GM03348 (cell line): ENCODE measurements at regions not wholly inside any gene's neighbourhood (a gene's known extent, or its start where the extent isn't known, plus 50 kb on each side); places are given as distances from the start of the nearest gene placed in this dataset.

Experiments used
- DNase-seq: peaks from one replicate; pipeline ENCODE4 v3.0.0; 2012; ENCODE audit warnings: low spot score

- DNase-seq: no peak
Observed at GRCh38 chr13:70386919-70387318, 278.7 kb upstream of the KLHL1 start.

- no peak for DNase-seq
Observed at GRCh38 chr13:70385852-70386251, 277.6 kb upstream of the KLHL1 start.

GRCh38 chr13:70384156-70384555, 275.9 kb upstream of the KLHL1 start:
- DNase-seq: no peak

- no peak for DNase-seq
Observed at GRCh38 chr13:70380809-70381208, 272.6 kb upstream of the KLHL1 start.

- DNase-seq: no peak
Observed at GRCh38 chr13:70375718-70376117, 267.5 kb upstream of the KLHL1 start.

- DNase-seq: no peak
Observed at GRCh38 chr13:70370924-70371323, 262.7 kb upstream of the KLHL1 start.

GRCh38 chr13:70366720-70367119, 258.5 kb upstream of the KLHL1 start:
- no peak for DNase-seq

- DNase-seq: no peak
Observed at GRCh38 chr13:70363991-70364390, 255.7 kb upstream of the KLHL1 start.

- DNase-seq: no peak
Observed at GRCh38 chr13:70362820-70363570, 254.7 kb upstream of the KLHL1 start.

GRCh38 chr13:70357031-70357430, 248.8 kb upstream of the KLHL1 start:
- DNase-seq: no peak

- no peak for DNase-seq
Observed at GRCh38 chr13:70353096-70353495, 244.8 kb upstream of the KLHL1 start.

- DNase-seq: no peak
Observed at GRCh38 chr13:70347947-70348620, 239.8 kb upstream of the KLHL1 start.

- no peak for DNase-seq
Observed at GRCh38 chr13:70339738-70340137, 231.5 kb upstream of the KLHL1 start.

GRCh38 chr13:70338609-70339008, 230.4 kb upstream of the KLHL1 start:
- no peak for DNase-seq

GRCh38 chr13:70336866-70337265, 228.6 kb upstream of the KLHL1 start:
- DNase-seq: no peak

GRCh38 chr13:70333752-70334151, 225.5 kb upstream of the KLHL1 start:
- no peak for DNase-seq

- no peak for DNase-seq
Observed at GRCh38 chr13:70330697-70331361, 222.6 kb upstream of the KLHL1 start.

GRCh38 chr13:70324519-70324918, 216.3 kb upstream of the KLHL1 start:
- no peak for DNase-seq

GRCh38 chr13:70311191-70311590, 202.9 kb upstream of the KLHL1 start:
- DNase-seq: no peak

GRCh38 chr13:70310396-70311119, 202.3 kb upstream of the KLHL1 start:
- DNase-seq: no peak

- DNase-seq: peak; percentile 1
Observed at GRCh38 chr13:70297189-70297616, 189.0 kb upstream of the KLHL1 start.

- no peak for DNase-seq
Observed at GRCh38 chr13:70284371-70284770, 176.1 kb upstream of the KLHL1 start.
